H9 (cell line): ENCODE measurements at regions not wholly inside any gene's neighbourhood (a gene's known extent, or its start where the extent isn't known, plus 50 kb on each side); places are given as distances from the start of the nearest gene placed in this dataset.

Source experiments
- DNase-seq: peaks from one replicate; pipeline ENCODE4 v3.0.0-alpha.2; 2017
- H2AFZ ChIP-seq: one replicate; pipeline ENCODE4 v1.6.1; 2013; ENCODE audit warnings: mild to moderate bottlenecking, low read length, control low read depth, moderate library complexity
- H2AK5ac ChIP-seq: 2 replicates; pipeline ENCODE4 v1.6.1; 2013; ENCODE audit warnings: low read length, control low read depth, mixed read lengths; ENCODE audit not compliant: insufficient read length
- H2BK120ac ChIP-seq: one replicate; pipeline ENCODE4 v1.6.1; 2013; ENCODE audit warnings: low read depth, mild to moderate bottlenecking, low read length, control low read depth, inconsistent platforms; ENCODE audit not compliant: poor library complexity, severe bottlenecking
- H2BK12ac ChIP-seq: 2 replicates; pipeline ENCODE4 v1.6.1; 2013; ENCODE audit warnings: low read length, control low read depth, mixed read lengths, low read depth; ENCODE audit not compliant: insufficient read length
- H2BK15ac ChIP-seq: 2 replicates; pipeline ENCODE4 v1.6.1; 2013; ENCODE audit warnings: low read depth, low read length, control low read depth
- H2BK20ac ChIP-seq: one replicate; pipeline ENCODE4 v1.6.1; 2013; ENCODE audit warnings: low read depth, mild to moderate bottlenecking, low read length, control low read depth, inconsistent platforms; ENCODE audit not compliant: poor library complexity, severe bottlenecking
- H2BK5ac ChIP-seq: 2 replicates; pipeline ENCODE4 v1.6.1; 2013; ENCODE audit warnings: low read length, control low read depth, mixed read lengths; ENCODE audit not compliant: insufficient read length
- H3K14ac ChIP-seq: 2 replicates; pipeline ENCODE4 v1.6.1; 2013; ENCODE audit warnings: low read length, control low read depth; ENCODE audit not compliant: insufficient read depth
- H3K18ac ChIP-seq: 2 replicates; pipeline ENCODE4 v1.6.1; 2013; ENCODE audit warnings: low read depth, mild to moderate bottlenecking, mixed read lengths, low read length, control low read depth; ENCODE audit not compliant: insufficient read length
- H3K23ac ChIP-seq: 2 replicates; pipeline ENCODE4 v1.6.1; 2013; ENCODE audit warnings: low read length, control low read depth, mixed read lengths, low read depth; ENCODE audit not compliant: insufficient read length
- H3K23me2 ChIP-seq: 2 replicates; pipeline ENCODE4 v1.6.1; 2013; ENCODE audit warnings: low read depth, mild to moderate bottlenecking, mixed read lengths, low read length, control low read depth; ENCODE audit not compliant: insufficient read length, poor library complexity, severe bottlenecking
- H3K27ac ChIP-seq: 2 replicates; pipeline ENCODE4 v1.5.1; 2013; ENCODE audit warnings: low read length, control low read depth, mixed read lengths, low read depth; ENCODE audit not compliant: insufficient read length
- H3K27me3 ChIP-seq: 2 replicates; pipeline ENCODE4 v1.6.1; 2013; ENCODE audit warnings: low read length, control low read depth, inconsistent platforms; ENCODE audit not compliant: insufficient read depth
- H3K4ac ChIP-seq: 2 replicates; pipeline ENCODE4 v1.6.1; 2013; ENCODE audit warnings: low read depth, mild to moderate bottlenecking, control low read depth, inconsistent platforms, low read length, moderate library complexity
- H3K4me1 ChIP-seq: 2 replicates; pipeline ENCODE4 v1.6.1; 2013; ENCODE audit warnings: low read length, control low read depth, inconsistent platforms; ENCODE audit not compliant: insufficient read depth
- H3K4me2 ChIP-seq: 2 replicates; pipeline ENCODE4 v1.6.1; 2013; ENCODE audit warnings: low read length, control low read depth, mixed read lengths; ENCODE audit not compliant: insufficient read length, insufficient read depth
- H3K56ac ChIP-seq: 2 replicates; pipeline ENCODE4 v1.6.1; 2013; ENCODE audit warnings: low read depth, mild to moderate bottlenecking, mixed read lengths, low read length, control low read depth; ENCODE audit not compliant: insufficient read length
- H3K79me1 ChIP-seq: 2 replicates; pipeline ENCODE4 v1.6.1; 2013; ENCODE audit warnings: low read depth, mild to moderate bottlenecking, moderate library complexity, low read length, control low read depth, inconsistent platforms; ENCODE audit not compliant: insufficient read depth, poor library complexity, severe bottlenecking
- H3K79me2 ChIP-seq: 2 replicates; pipeline ENCODE4 v1.6.1; 2013; ENCODE audit warnings: low read length, control low read depth, inconsistent platforms; ENCODE audit not compliant: insufficient read depth
- H3K9ac ChIP-seq: 2 replicates; pipeline ENCODE4 v1.6.1; 2013; ENCODE audit warnings: low read length, control low read depth, mixed read lengths; ENCODE audit not compliant: insufficient read length; ENCODE audit errors: extremely low read depth
- H3K9me3 ChIP-seq: one replicate; pipeline ENCODE4 v1.6.1; 2013; ENCODE audit warnings: low read depth, low read length, inconsistent platforms; ENCODE audit not compliant: control insufficient read depth
- H3T11ph ChIP-seq: one replicate; pipeline ENCODE4 v1.6.1; 2013; ENCODE audit warnings: mild to moderate bottlenecking, low read length, control low read depth, inconsistent platforms
- H4K20me1 ChIP-seq: one replicate; pipeline ENCODE4 v1.6.1; 2013; ENCODE audit not compliant: control insufficient read depth, insufficient read length, insufficient read depth
- H4K5ac ChIP-seq: 2 replicates; pipeline ENCODE4 v1.6.1; 2013; ENCODE audit warnings: low read depth, mild to moderate bottlenecking, mixed read lengths, low read length, control low read depth; ENCODE audit not compliant: insufficient read length
- H4K8ac ChIP-seq: replicated peaks from 2 replicates; pipeline ENCODE4 v1.6.1; 2013; ENCODE audit warnings: low read length, control low read depth, mixed read lengths, low read depth; ENCODE audit not compliant: insufficient read length
- H4K91ac ChIP-seq: 2 replicates; pipeline ENCODE4 v1.6.1; 2013; ENCODE audit warnings: low read depth, mild to moderate bottlenecking, moderate library complexity, mixed read lengths, low read length, control low read depth; ENCODE audit not compliant: insufficient read length
- H3K27ac Mint-ChIP-seq, 3 experiments: 2 replicates in 2 of 3; 3 replicates in 1 of 3; pipeline ENCODE4 v1.8.0; 2020 to 2021; ENCODE audit warnings: mixed read lengths in 3 of 3, mild to moderate bottlenecking in 1 of 3, moderate library complexity in 1 of 3
- H3K27me3 Mint-ChIP-seq: 2 replicates; pipeline ENCODE4 v1.8.0; 2021; ENCODE audit warnings: low read depth, mild to moderate bottlenecking, moderate library complexity, mixed read lengths
- H3K36me3 Mint-ChIP-seq, 3 experiments: 2 replicates in 2 of 3; 3 replicates in 1 of 3; pipeline ENCODE4 v1.8.0; 2020 to 2021; ENCODE audit warnings: low read depth in 3 of 3, mixed read lengths in 3 of 3; ENCODE audit not compliant: insufficient read depth in 1 of 3
- H3K4me1 Mint-ChIP-seq, 2 experiments: 2 replicates each; pipeline ENCODE4 v1.8.0; 2020; ENCODE audit warnings: mixed read lengths in 2 of 2
- H3K4me3 Mint-ChIP-seq, 2 experiments: 2 replicates in 1 of 2; 3 replicates in 1 of 2; pipeline ENCODE4 v1.8.0; 2020 to 2021; ENCODE audit warnings: mild to moderate bottlenecking in 2 of 2, mixed read lengths in 2 of 2, moderate library complexity in 1 of 2
- H3K9me3 Mint-ChIP-seq, 2 experiments: 2 replicates in 1 of 2; 3 replicates in 1 of 2; pipeline ENCODE4 v1.8.0; 2020; ENCODE audit warnings: mild to moderate bottlenecking in 2 of 2, mixed read lengths in 2 of 2, moderate library complexity in 1 of 2
- WGBS: extraction: QIAGEN DNeasy Blood & Tissue Kit; methylation state at CpG from one replicate; pipeline ENCODE4 v1.1.7; 2013; ENCODE audit warnings: missing lambda C conversion rate, low lambda C conversion rate, mixed read lengths; ENCODE audit not compliant: insufficient read length; ENCODE audit errors: extremely low coverage; 5-methylcytosine and 5-hydroxymethylcytosine counted together
- TF ChIP-seq, protein P1 (sequence below): fragments of 200-600 bp; sonication (generic); conservative IDR thresholded peaks from 3 replicates; pipeline ENCODE4 v1.8.0; 2021; ENCODE audit warnings: antibody characterized with exemption, mild to moderate bottlenecking

- H4K91ac ChIP-seq, result no peak overlapping the region
- H2BK20ac ChIP-seq, result no peak overlapping the region
- H3T11ph ChIP-seq, result no peak overlapping the region
- no peak overlapping the region for H3K27ac Mint-ChIP-seq
- peaks cover 10 to 24% of the 10 kb centered on the region in 2 experiments for H3K9me3 Mint-ChIP-seq
- no peak overlapping the region for H2BK120ac ChIP-seq
- peaks cover 3% of the 10 kb centered on the region for H3K27me3 Mint-ChIP-seq
- H3K9me3 ChIP-seq, result no peaks in the 10 kb centered on the region
- no peak overlapping the region for H2BK12ac ChIP-seq
- no peak overlapping the region for H3K23ac ChIP-seq
- H3K4me2 ChIP-seq, result no peak overlapping the region
- no peak overlapping the region for H4K5ac ChIP-seq
- H4K8ac ChIP-seq, result no peak overlapping the region
- H2AFZ ChIP-seq, result no peak overlapping the region
- no peak overlapping the region for H3K4ac ChIP-seq
- no peaks in the 10 kb centered on the region for H3K27me3 ChIP-seq
- peaks cover 14 to 24% (median 16%) of the 10 kb centered on the region in 3 experiments for H3K36me3 Mint-ChIP-seq
- no peak overlapping the region for H3K14ac ChIP-seq
- peaks cover 8 to 14% of the 10 kb centered on the region in 2 experiments for H3K4me1 Mint-ChIP-seq
- H3K4me3 Mint-ChIP-seq, result no peak overlapping the region
- no peaks in the 10 kb centered on the region for H3K79me2 ChIP-seq
- no peaks in the 10 kb centered on the region for H3K23me2 ChIP-seq
- H3K9ac ChIP-seq, result no peak overlapping the region
- no peaks in the 10 kb centered on the region for H4K20me1 ChIP-seq
- WGBS, result no CpG with 5 or more reads among the region's 1 CpG
- H2AK5ac ChIP-seq, result no peak overlapping the region
- no peak overlapping the region for H3K18ac ChIP-seq
- no peaks in the 10 kb centered on the region for H3K79me1 ChIP-seq
- H3K27ac ChIP-seq, result no peak overlapping the region
- H3K56ac ChIP-seq, result no peak overlapping the region
- DNase-seq, result no peak
- no peak overlapping the region for H2BK15ac ChIP-seq
- H3K4me1 ChIP-seq, result peaks cover 3% of the 10 kb centered on the region; the same call in 1 of the 2 replicates
- TF ChIP-seq, protein P1, sequence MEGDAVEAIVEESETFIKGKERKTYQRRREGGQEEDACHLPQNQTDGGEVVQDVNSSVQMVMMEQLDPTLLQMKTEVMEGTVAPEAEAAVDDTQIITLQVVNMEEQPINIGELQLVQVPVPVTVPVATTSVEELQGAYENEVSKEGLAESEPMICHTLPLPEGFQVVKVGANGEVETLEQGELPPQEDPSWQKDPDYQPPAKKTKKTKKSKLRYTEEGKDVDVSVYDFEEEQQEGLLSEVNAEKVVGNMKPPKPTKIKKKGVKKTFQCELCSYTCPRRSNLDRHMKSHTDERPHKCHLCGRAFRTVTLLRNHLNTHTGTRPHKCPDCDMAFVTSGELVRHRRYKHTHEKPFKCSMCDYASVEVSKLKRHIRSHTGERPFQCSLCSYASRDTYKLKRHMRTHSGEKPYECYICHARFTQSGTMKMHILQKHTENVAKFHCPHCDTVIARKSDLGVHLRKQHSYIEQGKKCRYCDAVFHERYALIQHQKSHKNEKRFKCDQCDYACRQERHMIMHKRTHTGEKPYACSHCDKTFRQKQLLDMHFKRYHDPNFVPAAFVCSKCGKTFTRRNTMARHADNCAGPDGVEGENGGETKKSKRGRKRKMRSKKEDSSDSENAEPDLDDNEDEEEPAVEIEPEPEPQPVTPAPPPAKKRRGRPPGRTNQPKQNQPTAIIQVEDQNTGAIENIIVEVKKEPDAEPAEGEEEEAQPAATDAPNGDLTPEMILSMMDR, result no peak
- H2BK5ac ChIP-seq, result no peak overlapping the region
Observed at GRCh38 chr2:125172181-125172580, 1147.1 kb downstream of the CNTNAP5 start.
